ENCODE measurements at regions not wholly inside any gene's neighbourhood (a gene's known extent, or its start where the extent isn't known, plus 50 kb on each side); places are given as distances from the start of the nearest gene placed in this dataset.
A peak's percentile ranks its signal among the peaks of the same experiment; 100 is the strongest.

DNA sequence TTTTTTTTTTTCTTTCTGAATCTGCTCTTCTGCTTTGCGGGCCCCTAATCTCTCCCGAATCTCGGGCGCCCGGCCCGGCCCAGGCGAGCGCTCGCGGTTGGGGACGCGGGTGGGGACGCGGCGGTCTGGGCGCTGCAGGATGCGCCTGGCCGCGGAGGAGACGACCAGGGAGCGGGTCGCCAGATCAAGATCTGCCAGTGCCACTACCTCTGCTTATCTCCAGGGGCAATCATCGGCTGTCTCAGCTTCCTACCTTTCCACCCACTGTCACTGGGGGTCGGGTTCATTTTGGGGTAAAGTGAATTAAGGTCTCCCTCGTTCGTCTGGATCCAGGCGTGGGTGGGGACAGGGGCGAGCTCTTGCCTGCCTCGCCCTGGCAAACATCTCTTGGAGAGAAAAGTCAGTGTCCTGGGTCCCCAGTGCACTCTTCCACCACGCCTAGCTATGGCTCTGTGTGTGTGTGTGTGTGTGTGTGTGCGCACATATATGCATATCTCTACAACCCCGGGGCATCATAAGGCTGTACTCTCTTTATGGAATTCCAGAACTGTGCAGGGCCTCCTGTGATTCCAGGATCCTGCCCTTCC is 422.3 kb downstream of the VRK1 start:
- TF ChIP-seq, protein P1, sequence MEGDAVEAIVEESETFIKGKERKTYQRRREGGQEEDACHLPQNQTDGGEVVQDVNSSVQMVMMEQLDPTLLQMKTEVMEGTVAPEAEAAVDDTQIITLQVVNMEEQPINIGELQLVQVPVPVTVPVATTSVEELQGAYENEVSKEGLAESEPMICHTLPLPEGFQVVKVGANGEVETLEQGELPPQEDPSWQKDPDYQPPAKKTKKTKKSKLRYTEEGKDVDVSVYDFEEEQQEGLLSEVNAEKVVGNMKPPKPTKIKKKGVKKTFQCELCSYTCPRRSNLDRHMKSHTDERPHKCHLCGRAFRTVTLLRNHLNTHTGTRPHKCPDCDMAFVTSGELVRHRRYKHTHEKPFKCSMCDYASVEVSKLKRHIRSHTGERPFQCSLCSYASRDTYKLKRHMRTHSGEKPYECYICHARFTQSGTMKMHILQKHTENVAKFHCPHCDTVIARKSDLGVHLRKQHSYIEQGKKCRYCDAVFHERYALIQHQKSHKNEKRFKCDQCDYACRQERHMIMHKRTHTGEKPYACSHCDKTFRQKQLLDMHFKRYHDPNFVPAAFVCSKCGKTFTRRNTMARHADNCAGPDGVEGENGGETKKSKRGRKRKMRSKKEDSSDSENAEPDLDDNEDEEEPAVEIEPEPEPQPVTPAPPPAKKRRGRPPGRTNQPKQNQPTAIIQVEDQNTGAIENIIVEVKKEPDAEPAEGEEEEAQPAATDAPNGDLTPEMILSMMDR (IDR thresholded peaks at IDR 0.05; ENCODE audit: insufficient read depth, low read depth, low read length), result no peak
- peak; percentile 39 for TF ChIP-seq EZH2 (IDR thresholded peaks at IDR 0.05; ENCODE audit: insufficient read depth, low read length)

Data from astrocyte (in vitro differentiated cells and primary cell).